HG02885 (cell line): ENCODE measurements at regions not wholly inside any gene's neighbourhood (a gene's known extent, or its start where the extent isn't known, plus 50 kb on each side); places are given as distances from the start of the nearest gene placed in this dataset.
"Not testable (repeated sequence)": the region's sequence is repeated elsewhere in the genome, so short reads cannot be mapped to it uniquely, and the experiment has no call there.

Source experiments
- ATAC-seq: cut with Tn5 transposase; IDR thresholded peaks from one replicate; pipeline ENCODE4 v1.9.1; 2021; ENCODE audit warnings: mild to moderate bottlenecking; ENCODE audit not compliant: unreplicated experiment, poor library complexity

- no peak for ATAC-seq
Observed at GRCh38 chr6:113004054-113004453, 656.9 kb downstream of the RFPL4B start.

- no peak for ATAC-seq
Observed at GRCh38 chr6:113004470-113005270, 657.5 kb downstream of the RFPL4B start.

DNA sequence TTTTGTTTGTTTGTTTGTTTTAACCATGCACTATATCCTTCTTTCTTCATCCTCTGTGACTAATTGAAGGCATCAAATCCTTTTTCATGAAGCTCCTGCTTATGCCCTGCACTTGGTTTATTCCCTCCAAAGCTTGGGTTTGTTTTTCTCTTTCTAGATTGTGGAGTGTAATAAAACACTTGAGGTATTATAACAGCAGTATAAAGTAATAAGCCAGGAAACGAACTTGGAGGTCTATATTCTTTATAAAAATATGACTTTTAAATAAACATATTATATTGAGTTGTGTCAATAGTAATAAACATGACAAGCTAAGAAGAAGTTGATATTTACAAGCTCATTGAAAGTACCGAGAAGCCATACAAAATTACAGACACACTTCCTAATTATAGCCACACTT is 659.4 kb downstream of the RFPL4B start:
- no peak for ATAC-seq

DNA sequence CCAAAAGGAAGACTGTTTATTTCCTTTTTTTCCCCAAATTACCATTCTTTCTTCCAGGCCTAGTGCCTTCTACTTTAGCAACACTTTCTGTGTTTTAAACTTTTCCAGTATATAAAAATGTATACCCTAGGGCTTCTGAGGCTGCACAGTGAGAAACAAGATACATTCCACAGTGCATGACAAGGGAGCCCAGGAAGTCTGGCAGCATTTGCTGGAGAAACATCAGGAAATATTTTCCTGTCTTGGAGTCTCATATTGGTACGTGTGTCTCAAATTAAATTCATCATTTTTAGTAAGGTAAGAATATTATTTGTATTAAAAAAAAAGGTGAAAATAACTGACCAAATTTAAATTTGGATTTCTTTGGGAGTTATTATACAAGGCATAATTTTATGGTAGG is 662.6 kb downstream of the RFPL4B start:
- no peak for ATAC-seq

GRCh38 chr6:113010196-113010989 is 663.3 kb downstream of the RFPL4B start:
- ATAC-seq, result no peak

DNA sequence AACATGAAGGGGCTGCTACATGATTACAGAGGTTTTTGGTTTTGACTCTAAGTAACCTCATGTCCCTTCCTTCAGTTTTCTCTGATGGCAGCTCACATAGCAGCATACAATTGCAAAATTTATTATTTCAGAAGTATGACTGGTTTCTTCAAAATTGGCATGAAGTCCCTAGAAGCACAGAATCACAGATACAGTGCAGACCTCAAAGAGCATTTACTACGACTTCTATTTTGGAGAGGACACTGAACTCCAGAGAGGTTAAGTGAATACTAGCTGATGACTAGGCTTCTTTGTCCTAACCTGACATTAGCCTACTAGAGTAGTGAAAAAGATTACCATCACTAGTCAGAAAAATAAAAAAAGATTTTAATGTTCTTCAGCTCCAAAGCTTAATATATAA is 664.3 kb downstream of the RFPL4B start:
- no peak for ATAC-seq

DNA sequence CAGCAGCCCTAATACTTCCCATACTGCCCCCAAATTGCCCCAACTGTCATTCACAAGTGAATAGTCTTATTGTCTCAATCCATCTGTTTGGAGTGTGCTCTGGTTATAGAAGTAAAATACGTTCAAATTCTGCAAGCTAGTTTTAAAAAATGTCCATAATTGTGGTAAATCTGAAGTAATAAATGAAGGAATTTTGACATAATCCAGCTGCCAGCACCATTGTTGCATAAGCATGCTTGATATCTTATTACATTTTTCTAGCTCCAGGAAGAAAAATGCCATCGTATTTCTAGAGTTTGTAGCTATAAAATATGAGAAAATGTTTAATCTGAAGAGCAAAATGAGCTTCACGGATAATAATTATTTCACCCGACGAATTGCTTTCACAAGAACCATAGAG is 664.7 kb downstream of the RFPL4B start:
- no peak for ATAC-seq

- ATAC-seq, result no peak
Observed at GRCh38 chr6:113015249-113015648, 668.1 kb downstream of the RFPL4B start.

DNA sequence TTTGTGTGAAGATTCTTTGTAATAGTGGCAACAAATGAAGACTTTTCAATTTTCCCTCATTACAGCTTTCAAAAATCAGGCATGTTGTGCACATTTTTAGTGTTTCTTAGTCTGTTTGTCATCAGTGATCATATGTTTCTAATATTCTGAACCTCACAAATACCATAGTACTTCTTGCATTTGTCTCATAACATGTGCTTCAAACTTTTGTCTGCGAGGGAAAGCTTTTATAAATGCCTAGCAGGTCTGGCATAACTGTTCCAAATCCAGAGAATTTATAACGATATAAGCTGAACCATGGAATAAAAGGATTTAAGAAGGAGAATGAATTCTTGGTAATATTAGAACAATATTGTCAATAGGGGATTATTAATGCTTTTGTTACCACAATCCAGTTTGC is 670.2 kb downstream of the RFPL4B start:
- ATAC-seq, result no peak

GRCh38 chr6:113018351-113019151 is 671.4 kb downstream of the RFPL4B start:
- no peak for ATAC-seq

DNA sequence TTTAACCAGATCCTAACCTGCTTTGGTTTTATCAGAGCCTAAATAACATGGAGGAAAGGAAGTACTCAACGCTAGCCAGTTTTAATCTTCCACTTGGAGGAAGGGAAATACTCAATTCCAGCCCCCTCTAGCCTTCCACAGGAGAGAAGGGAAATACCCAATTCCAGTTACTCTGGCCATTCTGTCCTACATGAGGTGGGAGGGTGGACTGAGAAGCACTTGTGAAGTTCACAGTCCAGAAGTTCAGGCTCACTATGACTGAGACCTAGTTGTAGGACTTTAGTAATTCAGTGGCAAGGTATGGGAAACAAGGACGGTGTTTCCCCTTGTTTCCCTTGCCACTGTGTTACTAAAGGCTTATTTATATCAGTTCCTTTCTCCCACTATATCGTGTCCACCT is 672.0 kb downstream of the RFPL4B start:
- no peak for ATAC-seq

GRCh38 chr6:113027780-113028179 is 680.6 kb downstream of the RFPL4B start:
- no peak for ATAC-seq

DNA sequence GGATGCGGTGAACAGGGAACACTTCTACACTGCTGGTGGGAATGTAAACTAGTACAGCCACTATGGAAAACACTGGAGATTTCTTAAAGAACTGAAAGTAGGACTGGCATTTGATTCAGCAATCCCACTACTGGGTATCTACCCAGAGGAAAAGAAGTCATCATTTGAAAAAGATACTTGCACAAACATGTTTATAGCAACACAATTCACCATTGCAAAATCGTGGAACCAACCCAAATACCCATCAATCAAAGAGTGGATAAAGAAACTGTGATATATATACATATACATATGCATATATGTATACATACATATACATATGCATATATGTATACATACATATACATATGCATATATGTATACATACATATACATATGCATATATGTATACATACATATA is 682.0 kb downstream of the RFPL4B start:
- not testable (repeated sequence) for ATAC-seq

DNA sequence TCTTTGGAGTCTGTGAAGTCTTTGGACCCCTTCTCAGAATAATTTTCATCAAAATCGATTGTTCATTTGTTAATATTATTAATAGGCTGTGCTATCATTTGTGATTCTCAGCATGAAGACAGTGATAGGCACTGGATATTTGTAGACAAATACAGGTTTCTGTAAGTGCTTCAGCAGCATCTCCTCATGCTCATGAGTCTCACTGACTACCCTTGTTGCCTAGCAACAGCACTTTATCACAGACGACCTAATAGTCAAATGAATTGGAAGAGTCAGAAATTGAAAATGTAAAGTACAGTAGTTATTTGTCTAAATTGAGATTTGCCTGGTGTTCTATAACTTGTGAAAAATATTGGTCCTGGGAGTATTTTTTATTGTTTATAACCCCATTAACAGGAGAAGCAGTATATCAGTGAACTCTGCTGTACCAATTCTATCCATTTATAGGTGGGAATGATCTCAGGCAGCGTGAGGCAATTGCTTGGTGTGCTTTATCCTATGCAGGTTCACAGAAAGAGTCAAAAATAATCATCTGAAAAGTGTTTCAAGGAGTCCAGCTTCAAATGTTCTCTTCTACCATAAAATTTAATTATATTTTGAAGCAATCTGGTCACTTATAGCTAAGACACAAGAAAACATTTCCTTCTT is 684.6 kb downstream of the RFPL4B start:
- no peak for ATAC-seq

DNA sequence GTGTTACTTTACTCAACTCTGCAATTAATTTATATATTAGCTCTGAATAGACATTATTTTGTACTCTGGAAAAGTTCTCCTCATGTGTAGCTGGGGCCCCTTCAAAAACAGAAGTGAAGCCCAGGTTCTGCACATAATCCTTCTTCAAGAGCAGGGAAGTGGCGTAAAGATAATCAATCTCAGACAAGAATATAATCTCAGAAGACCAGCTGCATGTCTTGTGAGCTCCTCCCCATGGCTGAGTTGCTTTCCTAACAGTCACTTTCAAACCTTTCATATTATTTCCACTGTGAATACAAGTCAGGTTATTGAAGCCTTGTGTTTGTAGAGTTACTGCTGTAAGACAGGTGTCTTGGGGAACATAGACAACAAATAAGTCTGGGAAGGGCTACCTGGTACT is 691.9 kb downstream of the RFPL4B start:
- ATAC-seq, result no peak

GRCh38 chr6:113047148-113047547 is 700.0 kb downstream of the RFPL4B start:
- ATAC-seq, result no peak

DNA sequence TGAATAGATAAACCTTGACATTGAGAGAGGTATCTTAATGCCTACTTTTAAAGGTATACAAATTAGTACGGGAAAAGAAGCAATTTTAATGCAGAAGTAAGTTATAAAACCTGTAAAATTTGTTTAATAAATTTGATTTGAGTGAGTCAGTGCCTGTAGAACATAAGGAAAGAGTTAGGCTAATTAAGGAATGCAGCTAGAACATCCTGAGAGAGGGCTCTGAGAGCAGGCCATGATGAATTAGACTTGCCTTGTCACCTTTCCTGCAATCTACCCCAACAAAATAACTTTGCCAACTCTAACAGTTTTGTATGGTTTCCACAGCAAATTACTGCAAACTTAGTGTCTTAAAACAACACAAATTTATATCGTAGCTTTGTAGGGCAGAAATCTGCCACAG is 700.8 kb downstream of the RFPL4B start:
- ATAC-seq, result no peak

DNA sequence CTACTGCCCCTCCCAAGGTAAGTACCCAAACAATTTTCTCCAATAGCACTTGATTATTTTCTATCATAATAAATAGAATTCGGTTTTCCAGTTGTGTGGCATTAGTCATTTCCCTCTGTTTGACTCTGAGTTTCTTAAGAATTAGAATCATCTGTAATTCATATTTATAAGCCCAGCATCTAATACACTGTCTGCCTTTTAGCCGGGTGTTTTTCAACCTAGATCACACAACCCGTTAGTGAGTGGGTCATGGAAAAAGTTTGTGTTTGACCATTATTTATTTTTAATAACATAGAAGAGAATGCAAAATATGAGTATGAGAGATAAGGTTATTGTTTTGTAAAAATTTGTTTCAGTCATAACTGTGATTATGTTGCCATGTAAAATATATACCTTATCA is 701.6 kb downstream of the RFPL4B start:
- ATAC-seq, result no peak

DNA sequence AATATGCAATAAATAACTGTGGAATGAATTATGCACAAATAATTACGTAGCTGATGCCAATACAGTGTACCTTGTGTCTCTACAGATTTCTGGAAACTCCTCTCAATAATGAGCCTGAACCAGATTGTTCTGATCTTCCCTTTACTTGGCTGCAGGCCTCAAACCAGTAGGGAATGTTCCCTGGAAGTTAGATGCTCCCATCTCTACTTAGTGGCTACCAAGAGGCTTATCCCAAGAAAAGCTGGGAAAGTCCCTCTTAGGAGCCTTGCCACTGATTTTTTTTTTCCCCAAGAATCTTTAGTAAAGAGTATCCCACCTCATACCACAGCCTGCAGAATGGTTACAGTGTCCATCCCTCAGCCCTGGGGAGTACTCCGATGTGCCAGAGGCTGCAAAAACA is 702.1 kb downstream of the RFPL4B start:
- ATAC-seq, result no peak
